Inflammatory macrophage (primary cell): ENCODE measurements at regions not wholly inside any gene's neighbourhood (a gene's known extent, or its start where the extent isn't known, plus 50 kb on each side); places are given as distances from the start of the nearest gene placed in this dataset.

Source experiments
- DNase-seq, 2 donors: peaks; one replicate each; pipeline ENCODE4 v3.0.0-alpha.2; 2020 to 2022

- DNase-seq: no peak
Observed at GRCh38 chr16:86300746-86301481, 209.4 kb upstream of the FOXF1 start.

DNA sequence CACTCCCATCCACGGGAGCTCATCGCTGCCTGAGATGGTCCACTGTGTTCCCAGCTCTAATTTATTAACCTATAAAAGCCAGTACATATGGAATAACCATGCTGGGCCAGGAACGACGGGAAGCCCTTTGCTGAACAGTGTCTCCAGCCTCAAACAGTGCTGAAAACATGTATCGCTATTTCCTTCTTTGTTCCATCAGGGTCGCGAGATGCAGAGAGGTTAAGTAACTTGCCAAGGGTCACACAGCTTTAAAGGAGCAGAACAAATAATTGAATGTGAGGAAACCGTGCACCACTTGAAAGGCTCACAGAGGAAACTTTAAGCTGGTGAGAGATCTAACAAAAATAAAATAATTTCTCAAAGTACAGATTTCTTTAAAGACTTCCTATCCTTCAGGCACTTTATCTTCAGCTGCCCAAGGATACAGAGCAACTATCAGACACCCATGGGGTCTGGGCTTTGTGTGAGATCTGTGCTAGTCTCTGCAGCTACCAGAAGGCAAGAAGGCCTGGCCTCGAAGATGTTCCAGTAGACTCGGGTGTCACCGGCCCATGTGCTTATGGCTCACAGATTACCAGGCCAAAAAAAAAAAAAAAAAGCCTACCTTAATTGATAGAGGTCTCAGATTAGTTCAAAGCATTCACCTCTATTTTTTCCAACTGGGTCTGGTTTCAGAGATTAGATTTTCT, 207.8 kb upstream of the FOXF1 start:
- DNase-seq: no peak

DNA sequence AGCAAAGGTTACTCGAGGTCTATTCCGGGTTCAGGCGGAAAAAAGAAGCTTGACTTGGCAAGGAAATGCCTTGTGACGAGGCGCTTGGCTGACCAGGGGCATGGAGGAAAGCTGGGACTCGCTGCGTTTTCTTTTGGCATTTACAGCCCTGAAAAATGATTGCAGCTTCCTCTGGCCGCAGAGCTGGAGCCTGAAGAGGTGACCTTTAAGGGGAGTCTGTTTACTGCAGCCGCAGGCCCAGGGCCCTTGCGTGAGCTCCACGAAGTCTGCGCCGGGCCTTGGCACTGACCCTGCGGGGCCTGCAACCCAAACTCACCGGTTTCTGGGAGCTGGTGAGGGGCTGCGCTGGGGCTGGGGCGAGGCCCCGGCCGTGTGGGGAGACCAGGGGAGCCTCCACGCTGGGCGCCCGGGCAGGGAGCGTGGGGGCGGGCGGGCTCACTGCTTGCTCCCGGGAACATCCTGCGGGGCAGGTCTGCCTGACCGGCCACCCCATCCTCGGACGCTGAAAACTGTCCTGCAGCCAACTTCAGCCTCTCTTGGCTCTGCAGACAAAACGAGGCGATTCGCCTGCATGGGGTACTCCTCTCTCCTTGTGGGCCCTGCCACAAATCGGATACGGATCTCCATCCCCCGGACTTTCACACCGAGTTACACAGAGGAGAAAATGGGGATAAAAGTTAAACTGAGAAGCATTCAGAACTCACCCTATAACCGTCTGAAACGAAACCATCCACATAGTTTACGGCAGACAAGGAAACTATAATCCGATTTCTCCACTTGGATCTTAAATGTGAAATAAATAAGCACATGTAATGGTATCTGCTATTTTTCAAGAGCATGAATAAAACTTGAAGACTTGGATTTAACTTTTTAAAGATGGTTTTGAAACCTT, 206.3 kb upstream of the FOXF1 start:
- no peak for DNase-seq

GRCh38 chr16:86304868-86305267, 205.5 kb upstream of the FOXF1 start:
- DNase-seq: no peak

DNA sequence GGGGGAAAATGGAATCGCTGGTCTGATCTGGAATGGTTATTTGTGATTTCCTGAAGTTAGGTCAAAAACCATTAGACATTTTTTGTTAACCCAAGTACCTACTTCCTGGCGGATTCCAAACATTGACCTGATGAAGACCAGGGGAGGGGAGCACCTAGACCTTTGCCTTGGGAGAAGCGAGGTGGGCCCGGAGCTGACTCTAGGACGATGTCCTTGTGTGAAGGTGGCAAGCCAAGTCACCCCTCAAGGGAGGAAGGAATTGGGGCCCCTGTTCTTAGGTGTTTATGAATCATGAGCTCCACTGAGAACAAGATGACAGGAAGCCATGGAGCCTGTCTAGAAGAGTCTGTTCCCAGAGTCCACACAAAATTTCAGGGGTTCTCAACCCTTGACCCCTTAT, 204.9 kb upstream of the FOXF1 start:
- DNase-seq: no peak

- DNase-seq: no peak
Observed at GRCh38 chr16:86306011-86306644, 204.2 kb upstream of the FOXF1 start.

DNA sequence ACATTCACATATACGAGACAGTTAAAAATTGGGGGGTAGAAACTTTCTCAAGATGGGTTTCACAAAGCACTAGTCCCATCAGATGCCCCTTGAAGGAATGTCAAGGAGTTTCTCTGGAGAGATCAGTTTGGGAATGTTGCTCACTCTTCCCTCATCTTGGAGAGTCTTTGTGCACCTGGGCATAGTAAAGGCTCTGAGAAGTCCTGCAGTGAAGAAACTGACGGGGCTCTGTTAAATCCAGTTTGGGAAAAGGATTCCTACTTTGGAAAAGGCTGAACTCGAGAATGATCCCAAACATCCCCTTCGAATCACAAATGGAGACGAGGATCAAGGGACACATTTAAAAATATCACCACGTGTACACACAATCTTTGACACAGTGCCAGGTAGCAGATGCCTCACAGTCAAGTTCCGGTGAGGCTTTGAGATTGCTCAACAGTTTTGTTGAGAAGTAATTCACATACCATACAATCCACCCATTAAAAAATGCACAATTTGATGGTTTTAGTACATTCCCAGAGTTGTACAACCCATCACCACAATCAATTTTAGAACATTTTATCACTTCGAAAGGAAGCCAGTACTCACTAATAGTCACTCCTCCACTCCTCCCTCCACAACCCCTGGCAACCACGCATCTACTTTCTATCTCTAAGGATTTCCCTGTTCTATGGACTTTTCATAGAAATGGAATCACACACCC, 203.4 kb upstream of the FOXF1 start:
- DNase-seq: no peak

GRCh38 chr16:86307514-86307903, 202.8 kb upstream of the FOXF1 start:
- DNase-seq: no peak

DNA sequence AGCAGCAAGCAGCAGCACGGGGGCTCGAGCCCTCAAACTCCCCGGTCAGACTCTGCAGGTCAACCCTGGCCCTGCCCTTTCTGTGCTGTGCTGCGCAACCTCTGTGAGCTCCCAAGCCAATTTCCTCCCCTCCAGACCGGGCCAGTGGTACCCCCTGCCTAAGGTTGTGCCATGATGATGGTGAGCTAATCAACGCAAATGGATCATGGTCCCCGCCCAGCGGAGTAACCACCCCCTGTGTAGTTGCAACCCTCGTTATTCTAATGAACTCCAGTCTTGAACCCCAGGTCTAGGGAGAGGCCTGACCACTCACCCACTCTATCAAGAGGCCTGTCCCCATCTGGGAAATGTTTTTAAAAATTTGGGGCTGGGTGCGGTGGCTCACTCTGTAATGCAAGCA, 201.8 kb upstream of the FOXF1 start:
- DNase-seq: no peak

GRCh38 chr16:86313631-86314030, 196.7 kb upstream of the FOXF1 start:
- no peak for DNase-seq

DNA sequence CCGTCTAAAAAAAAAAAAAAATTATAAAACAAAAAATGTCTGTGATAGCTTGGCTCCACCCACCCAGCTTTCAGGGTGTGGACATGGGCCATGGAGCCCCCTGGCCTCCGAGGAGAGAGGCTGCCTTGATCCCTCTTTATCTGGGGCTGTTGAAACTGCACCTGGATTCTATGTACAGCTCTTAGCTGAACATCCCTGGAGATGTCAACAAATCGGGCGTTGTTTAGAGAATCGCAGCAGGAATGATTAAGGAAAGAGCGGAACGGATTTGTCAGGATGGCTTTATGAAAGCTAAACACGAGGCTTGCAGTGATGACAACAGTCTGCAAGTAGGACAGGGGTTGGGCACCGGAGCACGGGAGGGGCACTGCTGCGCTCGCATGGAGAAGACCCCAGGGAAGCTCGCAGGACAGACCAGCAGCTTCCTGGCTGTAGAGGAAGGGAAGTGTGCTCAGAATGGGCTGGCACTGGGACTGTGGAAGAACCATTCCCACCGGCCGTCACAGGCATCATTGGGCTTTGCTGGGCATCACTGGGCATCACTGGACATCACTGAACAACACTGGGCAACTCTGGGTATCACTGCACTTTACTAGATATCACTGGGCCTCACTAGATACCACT, 195.8 kb upstream of the FOXF1 start:
- no peak for DNase-seq

GRCh38 chr16:86316967-86317812, 193.1 kb upstream of the FOXF1 start:
- DNase-seq: no peak

DNA sequence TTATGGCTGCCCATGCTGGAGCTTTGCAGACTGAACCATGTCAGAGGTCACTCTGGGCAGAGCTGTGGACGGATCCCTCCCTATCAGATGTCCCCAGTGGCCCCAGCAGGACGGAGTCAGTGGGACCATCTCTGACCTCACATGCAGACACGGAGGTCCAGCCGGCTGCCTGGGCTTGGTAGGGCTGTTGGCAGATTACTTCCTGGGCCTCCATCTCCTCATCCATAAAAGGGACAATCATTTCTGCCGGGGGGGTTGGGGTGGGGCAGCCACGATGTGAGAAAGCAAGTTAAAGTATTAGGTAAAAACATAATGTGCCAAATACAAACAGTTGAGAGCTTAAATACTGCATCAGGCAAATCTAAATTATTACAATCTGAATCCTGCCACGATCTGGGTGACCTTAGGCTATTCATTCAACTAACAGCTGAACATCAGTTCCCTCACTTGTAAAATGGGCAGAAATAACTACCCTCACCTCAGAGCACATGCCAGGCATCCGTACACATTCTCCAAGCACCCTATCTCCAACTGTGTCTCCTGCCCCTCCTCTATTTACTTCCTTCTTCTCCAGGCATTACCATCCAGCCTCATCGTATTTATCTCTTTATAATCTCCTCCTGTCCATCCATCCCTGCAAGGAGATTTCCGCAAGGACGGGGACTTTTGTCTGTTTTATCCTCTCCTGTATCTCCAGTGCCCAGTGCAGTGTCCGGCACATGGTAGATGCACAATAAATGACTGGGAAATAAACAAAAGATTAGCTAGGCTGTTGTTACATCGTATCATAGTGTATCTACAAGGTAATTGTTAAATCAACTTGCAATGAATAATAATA, 192.3 kb upstream of the FOXF1 start:
- no peak for DNase-seq

DNA sequence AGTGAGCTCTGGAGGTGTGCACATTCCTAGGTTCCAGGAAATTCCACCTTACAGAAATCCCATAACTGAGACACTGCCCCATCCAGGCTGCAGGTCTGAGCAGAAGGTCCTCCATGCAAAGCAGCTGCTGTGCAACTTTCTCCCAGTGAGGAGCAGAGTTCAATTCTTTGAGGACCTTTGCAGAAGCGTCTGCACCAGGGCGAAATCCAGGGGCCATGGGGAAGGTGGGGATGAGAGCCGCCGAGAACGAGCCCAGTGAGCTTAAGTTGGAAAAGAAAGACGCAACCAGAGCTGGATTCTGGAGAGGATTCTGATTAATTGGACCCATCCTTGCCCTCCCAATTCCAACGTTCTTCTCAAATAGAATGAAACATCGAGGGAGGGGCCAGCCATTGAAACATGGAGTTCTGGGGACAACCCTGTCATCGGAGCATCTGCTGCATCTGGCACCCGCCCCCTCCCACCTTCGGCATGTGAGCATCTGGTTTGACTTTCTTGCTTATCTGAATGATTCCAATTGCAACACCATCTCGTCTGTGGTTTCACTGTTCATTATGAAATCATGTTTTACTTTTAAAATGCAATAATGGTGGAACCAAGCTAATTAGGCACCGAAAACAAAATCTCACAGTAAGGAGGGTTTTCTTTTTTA, 190.6 kb upstream of the FOXF1 start:
- no peak for DNase-seq

DNA sequence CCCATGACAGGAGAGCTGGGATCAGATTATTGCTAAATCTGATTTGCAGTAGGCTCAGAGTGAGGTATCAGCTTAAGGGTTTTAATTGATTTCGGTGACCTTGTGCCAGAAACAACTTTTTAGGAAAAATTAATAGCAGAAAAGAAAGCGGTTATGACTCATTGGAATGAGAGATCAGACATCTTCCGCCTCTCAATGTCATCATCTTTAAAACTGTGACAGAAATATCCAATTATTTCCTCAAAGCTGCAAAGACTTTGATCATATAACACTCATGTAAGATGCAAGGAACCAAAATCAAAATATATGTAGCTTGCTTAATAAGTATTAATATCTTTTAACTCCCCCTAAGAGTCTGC, 190.1 kb upstream of the FOXF1 start:
- no peak for DNase-seq

- DNase-seq: no peak
Observed at GRCh38 chr16:86321491-86321890, 188.8 kb upstream of the FOXF1 start.

DNA sequence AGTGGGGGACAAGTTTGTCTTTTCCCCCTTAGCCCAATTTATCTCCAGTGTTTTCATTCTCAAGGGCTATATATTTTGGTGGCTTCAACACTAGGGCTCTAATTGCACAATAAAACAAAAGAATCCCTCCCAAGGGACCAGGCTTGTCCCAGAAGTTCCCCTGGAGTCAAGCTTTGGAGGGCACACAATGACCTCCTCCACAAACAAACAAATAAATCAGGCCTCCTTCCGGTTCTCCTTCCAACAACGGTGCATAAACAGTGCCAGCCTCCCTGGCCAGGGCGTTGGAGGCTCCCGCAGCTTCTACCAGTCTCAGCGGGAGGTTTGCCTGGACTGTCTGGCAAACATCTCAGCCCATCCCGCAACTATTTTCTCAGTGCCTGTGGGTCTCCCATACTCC, 188.0 kb upstream of the FOXF1 start:
- no peak for DNase-seq

GRCh38 chr16:86322806-86323205, 187.5 kb upstream of the FOXF1 start:
- DNase-seq: no peak

DNA sequence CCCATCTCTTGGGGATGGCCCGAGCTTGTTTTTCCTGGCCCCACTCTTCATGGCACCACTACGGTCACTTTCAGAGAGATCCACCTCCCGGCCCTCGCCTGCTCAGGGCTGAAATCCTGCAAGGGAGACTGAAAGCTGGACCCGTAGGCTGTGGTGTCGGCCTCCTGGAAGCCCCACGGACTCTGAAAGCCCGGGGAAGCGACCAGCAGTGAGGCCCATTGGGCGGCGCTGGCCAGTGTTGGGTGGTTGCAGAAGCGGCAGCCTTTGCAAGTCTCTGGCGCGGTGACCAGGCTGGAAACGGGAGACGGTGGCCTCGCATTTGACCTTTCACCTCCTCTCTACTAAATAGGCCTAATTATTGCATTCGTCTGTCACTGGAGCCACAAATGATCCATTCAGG, 186.0 kb upstream of the FOXF1 start:
- no peak for DNase-seq

GRCh38 chr16:86325360-86325759, 185.0 kb upstream of the FOXF1 start:
- DNase-seq: no peak
